ENCODE measurements at regions not wholly inside any gene's neighbourhood (a gene's known extent, or its start where the extent isn't known, plus 50 kb on each side); places are given as distances from the start of the nearest gene placed in this dataset.

- no TSS peak for BruUV-seq (replicated peaks)
- peaks cover 9% of the 10 kb centered on the region for H3K4me1 Mint-ChIP-seq (ENCODE audit: low read depth, unreplicated experiment)
- H3K9me3 Mint-ChIP-seq (ENCODE audit: low read depth, unreplicated experiment), result no peaks in the 10 kb centered on the region
- H3K36me3 Mint-ChIP-seq (ENCODE audit: insufficient read depth, unreplicated experiment), result no peaks in the 10 kb centered on the region
- intact Hi-C loops (cut with micrococcal nuclease; ENCODE audit: unreplicated experiment), result no loop called here
- no peak overlapping the region for H3K27ac Mint-ChIP-seq (ENCODE audit: unreplicated experiment)
- DNase-seq, result no peak
- no peaks in the 10 kb centered on the region for H3K27me3 Mint-ChIP-seq (ENCODE audit: unreplicated experiment)
- no peak overlapping the region for H3K4me3 Mint-ChIP-seq (ENCODE audit: low read depth, unreplicated experiment)
- TF ChIP-seq CTCF (IDR thresholded peaks at IDR 0.05; ENCODE audit: unreplicated experiment), result no peak
- CTCF ChIA-PET, result no interaction called here
Observed at GRCh38 chr12:84551373-84551772, 361.2 kb downstream of the SLC6A15 start.

- no peaks in the 10 kb centered on the region for H3K27me3 Mint-ChIP-seq (ENCODE audit: unreplicated experiment)
- CTCF ChIA-PET, result no interaction called here
- no peak for DNase-seq
- no peak overlapping the region for H3K4me3 Mint-ChIP-seq (ENCODE audit: low read depth, unreplicated experiment)
- H3K9me3 Mint-ChIP-seq (ENCODE audit: low read depth, unreplicated experiment), result no peaks in the 10 kb centered on the region
- BruUV-seq (replicated peaks), result no TSS peak
- H3K4me1 Mint-ChIP-seq (ENCODE audit: low read depth, unreplicated experiment), result peaks cover 9% of the 10 kb centered on the region
- no peak for TF ChIP-seq CTCF (IDR thresholded peaks at IDR 0.05; ENCODE audit: unreplicated experiment)
- peak overlapping the region; percentile 35 for H3K27ac Mint-ChIP-seq (ENCODE audit: unreplicated experiment)
- intact Hi-C loops (cut with micrococcal nuclease; ENCODE audit: unreplicated experiment), result no loop called here
- H3K36me3 Mint-ChIP-seq (ENCODE audit: insufficient read depth, unreplicated experiment), result no peaks in the 10 kb centered on the region
Observed at GRCh38 chr12:84550518-84550917, 362.1 kb downstream of the SLC6A15 start.

- H3K27ac Mint-ChIP-seq (ENCODE audit: unreplicated experiment), result no peak overlapping the region
- no peak overlapping the region for H3K4me3 Mint-ChIP-seq (ENCODE audit: low read depth, unreplicated experiment)
- no peak for TF ChIP-seq CTCF (IDR thresholded peaks at IDR 0.05; ENCODE audit: unreplicated experiment)
- H3K27me3 Mint-ChIP-seq (ENCODE audit: unreplicated experiment), result no peaks in the 10 kb centered on the region
- intact Hi-C loops (cut with micrococcal nuclease; ENCODE audit: unreplicated experiment), result no loop called here
- no peaks in the 10 kb centered on the region for H3K36me3 Mint-ChIP-seq (ENCODE audit: insufficient read depth, unreplicated experiment)
- CTCF ChIA-PET, result no interaction called here
- no peaks in the 10 kb centered on the region for H3K4me1 Mint-ChIP-seq (ENCODE audit: low read depth, unreplicated experiment)
- BruUV-seq (replicated peaks), result no TSS peak
- H3K9me3 Mint-ChIP-seq (ENCODE audit: low read depth, unreplicated experiment), result no peaks in the 10 kb centered on the region
- DNase-seq, result no peak
Observed at GRCh38 chr12:84542289-84542688, 370.3 kb downstream of the SLC6A15 start.

- Mint-ChIP-seq H3K9me3 (ENCODE audit: low read depth, unreplicated experiment) (no peaks in the 10 kb centered on the region), H3K27me3 (ENCODE audit: unreplicated experiment) (no peaks in the 10 kb centered on the region), H3K27ac (ENCODE audit: unreplicated experiment) (no peak overlapping the region), H3K4me3 (ENCODE audit: low read depth, unreplicated experiment) (no peak overlapping the region), H3K4me1 (ENCODE audit: low read depth, unreplicated experiment) (no peaks in the 10 kb centered on the region), H3K36me3 (ENCODE audit: insufficient read depth, unreplicated experiment) (no peaks in the 10 kb centered on the region)
- intact Hi-C loops (cut with micrococcal nuclease; ENCODE audit: unreplicated experiment), result no loop called here
- TF ChIP-seq CTCF (IDR thresholded peaks at IDR 0.05; ENCODE audit: unreplicated experiment), result no peak
- CTCF ChIA-PET, result no interaction called here
- no TSS peak for BruUV-seq (replicated peaks)
- no peak for DNase-seq
Observed at GRCh38 chr12:84537666-84538065, 374.9 kb downstream of the SLC6A15 start.

- no peak overlapping the region for H3K27ac Mint-ChIP-seq (ENCODE audit: unreplicated experiment)
- intact Hi-C loops (cut with micrococcal nuclease; ENCODE audit: unreplicated experiment), result no loop called here
- TF ChIP-seq CTCF (IDR thresholded peaks at IDR 0.05; ENCODE audit: unreplicated experiment), result no peak
- CTCF ChIA-PET, result no interaction called here
- no peaks in the 10 kb centered on the region for H3K27me3 Mint-ChIP-seq (ENCODE audit: unreplicated experiment)
- peaks cover 15% of the 10 kb centered on the region for H3K4me1 Mint-ChIP-seq (ENCODE audit: low read depth, unreplicated experiment)
- no peak overlapping the region for H3K4me3 Mint-ChIP-seq (ENCODE audit: low read depth, unreplicated experiment)
- H3K36me3 Mint-ChIP-seq (ENCODE audit: insufficient read depth, unreplicated experiment), result no peaks in the 10 kb centered on the region
- no peaks in the 10 kb centered on the region for H3K9me3 Mint-ChIP-seq (ENCODE audit: low read depth, unreplicated experiment)
- no peak for DNase-seq
- BruUV-seq (replicated peaks), result no TSS peak
Observed at GRCh38 chr12:84512751-84513150, 399.8 kb downstream of the SLC6A15 start.
